ENCODE measurements at regions not wholly inside any gene's neighbourhood (a gene's known extent, or its start where the extent isn't known, plus 50 kb on each side); places are given as distances from the start of the nearest gene placed in this dataset.
"Not testable (repeated sequence)": the region's sequence is repeated elsewhere in the genome, so short reads cannot be mapped to it uniquely, and the experiment has no call there.

GRCh38 chr7:149628361-149629149 is 130.9 kb upstream of the ZNF746 start:
- H3K27me3 ChIP-seq (ENCODE audit: control insufficient read depth, insufficient read depth); ATAC-seq; H3K4me1 ChIP-seq (ENCODE audit: control insufficient read depth, insufficient read depth, low read length); intact Hi-C loops (cut with DNase I); H3K27ac ChIP-seq (ENCODE audit: low read length); H3K9me3 ChIP-seq (ENCODE audit: control insufficient read depth, low read length); DNase-seq; H3K4me3 ChIP-seq (ENCODE audit: low read length): not testable (repeated sequence)
- 79% methylated on average over 11 of the region's 11 CpGs for WGBS

- no peak for DNase-seq
- 59% methylated on average over 3 of the region's 3 CpGs for WGBS
- Histone ChIP-seq H3K4me1 (ENCODE audit: control insufficient read depth, insufficient read depth, low read length) (peaks cover 3% of the 10 kb centered on the region), H3K9me3 (ENCODE audit: control insufficient read depth, low read length) (no peaks in the 10 kb centered on the region), H3K27ac (ENCODE audit: low read length) (no peak overlapping the region), H3K4me3 (ENCODE audit: low read length) (no peak overlapping the region), H3K27me3 (ENCODE audit: control insufficient read depth, insufficient read depth) (no peaks in the 10 kb centered on the region)
- ATAC-seq, result no peak
- intact Hi-C loops (cut with DNase I), result no loop called here
These were observed 130.3 kb upstream of the ZNF746 start for GRCh38 chr7:149627911-149628310.

GRCh38 chr7:149626972-149627371 is 129.4 kb upstream of the ZNF746 start:
- DNase-seq (no peak), ATAC-seq (no peak)
- 76% methylated on average over 10 of the region's 10 CpGs for WGBS
- H3K27me3 ChIP-seq (ENCODE audit: control insufficient read depth, insufficient read depth), result no peaks in the 10 kb centered on the region
- no peak overlapping the region for H3K4me3 ChIP-seq (ENCODE audit: low read length)
- intact Hi-C loops (cut with DNase I), result no loop called here
- peaks cover 7% of the 10 kb centered on the region for H3K4me1 ChIP-seq (ENCODE audit: control insufficient read depth, insufficient read depth, low read length)
- H3K9me3 ChIP-seq (ENCODE audit: control insufficient read depth, low read length), result no peaks in the 10 kb centered on the region
- no peak overlapping the region for H3K27ac ChIP-seq (ENCODE audit: low read length)

DNA sequence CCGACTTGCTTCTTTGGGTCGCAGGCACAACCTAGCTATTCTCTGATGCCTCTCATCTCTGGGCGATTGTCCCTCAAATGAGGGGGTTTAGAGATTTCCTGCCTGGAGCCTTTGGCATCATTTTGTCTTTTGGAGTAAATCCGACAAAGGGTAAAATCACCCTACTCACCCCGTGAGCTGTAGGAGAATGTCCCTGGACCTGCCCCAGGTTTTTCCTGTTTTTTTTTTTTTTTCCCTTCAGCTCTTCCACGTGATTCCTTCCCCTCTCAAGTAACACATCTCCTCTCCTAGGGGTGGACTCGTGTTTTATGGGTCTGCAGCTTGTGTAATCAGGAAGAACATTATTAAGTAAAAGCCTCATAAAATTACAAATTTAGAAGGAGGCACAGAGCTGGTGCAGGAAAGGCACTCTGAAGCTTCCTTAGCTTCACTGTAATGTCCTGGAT is 128.4 kb upstream of the ZNF746 start:
- intact Hi-C loops (cut with DNase I), result no loop called here
- Histone ChIP-seq H3K27me3 (ENCODE audit: control insufficient read depth, insufficient read depth) (no peaks in the 10 kb centered on the region), H3K9me3 (ENCODE audit: control insufficient read depth, low read length) (no peaks in the 10 kb centered on the region), H3K27ac (ENCODE audit: low read length) (no peak overlapping the region), H3K4me1 (ENCODE audit: control insufficient read depth, insufficient read depth, low read length) (peaks cover 7% of the 10 kb centered on the region), H3K4me3 (ENCODE audit: low read length) (no peak overlapping the region)
- no peak for DNase-seq
- ATAC-seq, result no peak
- 54% methylated on average over 7 of the region's 7 CpGs for WGBS

GRCh38 chr7:149625340-149625946 is 127.8 kb upstream of the ZNF746 start:
- Histone ChIP-seq H3K9me3 (ENCODE audit: control insufficient read depth, low read length) (no peaks in the 10 kb centered on the region), H3K27me3 (ENCODE audit: control insufficient read depth, insufficient read depth) (no peaks in the 10 kb centered on the region), H3K27ac (ENCODE audit: low read length) (no peak overlapping the region), H3K4me3 (ENCODE audit: low read length) (peak overlapping the region; percentile 76), H3K4me1 (ENCODE audit: control insufficient read depth, insufficient read depth, low read length) (peaks cover 7% of the 10 kb centered on the region)
- DNase-seq (peak; percentile 66 to 83 (median 76)), ATAC-seq (peak; percentile 49 to 65)
- WGBS, result 31% methylated on average over 17 of the region's 17 CpGs
- intact Hi-C loops (cut with DNase I), result no loop called here

DNA sequence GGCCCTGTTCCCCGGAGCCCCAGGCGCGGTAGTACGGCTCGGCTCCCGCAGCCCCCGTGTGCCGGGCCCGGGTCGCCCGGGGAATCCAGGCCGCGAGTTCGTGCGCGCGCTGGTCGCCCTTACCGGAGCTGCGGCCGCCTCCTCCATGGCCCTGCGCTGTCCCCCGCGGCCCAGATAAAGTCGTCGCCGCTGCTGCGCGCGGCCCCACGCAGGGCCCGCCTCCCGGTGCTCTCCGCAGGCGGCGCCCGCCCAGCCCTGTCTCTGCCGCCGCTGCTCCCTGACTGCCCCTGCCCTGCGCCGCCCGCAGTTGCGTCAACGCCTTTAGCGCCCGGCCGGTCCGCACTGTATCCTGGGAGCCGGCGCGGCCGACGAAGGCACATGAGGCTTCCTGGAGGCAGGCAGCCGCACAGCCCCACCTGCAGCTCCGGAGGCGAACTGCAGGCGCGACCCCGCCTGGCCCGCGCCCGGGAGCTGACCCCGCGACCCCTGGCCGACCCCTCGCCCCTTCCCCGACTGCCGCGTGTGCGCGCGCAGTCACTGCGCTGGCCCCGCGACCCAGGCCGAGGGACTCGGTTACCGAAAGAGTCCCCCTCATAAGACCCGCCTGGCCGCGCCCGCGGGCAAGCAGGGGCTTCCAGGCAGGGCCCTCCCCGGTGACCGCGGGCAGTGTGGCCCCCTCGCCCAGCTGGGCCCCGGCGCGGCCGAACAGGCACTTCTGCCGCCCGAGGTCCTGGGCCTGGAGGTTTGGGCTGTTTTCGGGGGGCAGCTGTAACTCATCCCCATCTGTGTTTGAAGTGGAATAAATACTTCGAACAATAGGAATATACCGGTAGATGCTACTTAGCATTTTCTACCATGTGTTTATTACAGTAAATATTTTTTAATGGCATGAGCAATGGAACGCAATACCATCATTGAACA is 127.1 kb upstream of the ZNF746 start:
- peak; percentile 96 to 98 (median 98) for DNase-seq
- Histone ChIP-seq H3K27ac (ENCODE audit: low read length) (peak overlapping the region; percentile 87), H3K27me3 (ENCODE audit: control insufficient read depth, insufficient read depth) (no peaks in the 10 kb centered on the region), H3K4me3 (ENCODE audit: low read length) (peak overlapping the region; percentile 76), H3K9me3 (ENCODE audit: control insufficient read depth, low read length) (no peaks in the 10 kb centered on the region), H3K4me1 (ENCODE audit: control insufficient read depth, insufficient read depth, low read length) (peaks cover 7% of the 10 kb centered on the region)
- WGBS, result 1% methylated on average over 97 of the region's 97 CpGs
- intact Hi-C loops (cut with DNase I), result no loop called here
- ATAC-seq, result peak; percentile 97

DNA sequence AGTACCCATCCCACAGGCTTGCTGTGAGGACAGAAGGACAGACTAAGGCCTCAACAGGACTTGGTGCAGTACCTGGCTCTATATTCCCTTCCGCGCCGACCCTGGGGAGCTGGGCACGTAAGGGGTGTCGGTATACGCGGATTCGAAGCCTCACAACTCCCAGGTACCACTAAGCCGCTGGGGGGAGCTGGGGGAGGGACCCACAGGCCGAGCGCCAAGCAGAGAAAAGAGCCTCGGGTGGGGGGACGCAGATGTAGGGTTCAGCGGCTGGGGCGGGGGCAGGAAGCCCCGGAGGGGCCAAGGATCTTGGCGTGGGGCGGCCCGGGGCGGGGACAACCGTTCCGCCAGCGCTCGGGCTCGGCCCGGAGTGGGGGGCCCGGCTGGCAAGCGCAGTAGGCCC is 126.4 kb upstream of the ZNF746 start:
- peaks cover 7% of the 10 kb centered on the region for H3K4me1 ChIP-seq (ENCODE audit: control insufficient read depth, insufficient read depth, low read length)
- H3K27ac ChIP-seq (ENCODE audit: low read length), result peak overlapping the region; percentile 64
- peak in 2 of 3 donors; percentile 37 to 65 for DNase-seq
- intact Hi-C loops (cut with DNase I), result no loop called here
- ATAC-seq, result peak; percentile 9 to 12
- H3K27me3 ChIP-seq (ENCODE audit: control insufficient read depth, insufficient read depth), result no peaks in the 10 kb centered on the region
- H3K9me3 ChIP-seq (ENCODE audit: control insufficient read depth, low read length), result no peaks in the 10 kb centered on the region
- WGBS, result under 1% methylated on average over 28 of the region's 28 CpGs
- peak overlapping the region; percentile 76 for H3K4me3 ChIP-seq (ENCODE audit: low read length)

- ATAC-seq, result peak; percentile 3 to 30
- intact Hi-C loops (cut with DNase I), result not testable (repeated sequence)
These were observed 125.8 kb upstream of the ZNF746 start for GRCh38 chr7:149623262-149623997.

DNA sequence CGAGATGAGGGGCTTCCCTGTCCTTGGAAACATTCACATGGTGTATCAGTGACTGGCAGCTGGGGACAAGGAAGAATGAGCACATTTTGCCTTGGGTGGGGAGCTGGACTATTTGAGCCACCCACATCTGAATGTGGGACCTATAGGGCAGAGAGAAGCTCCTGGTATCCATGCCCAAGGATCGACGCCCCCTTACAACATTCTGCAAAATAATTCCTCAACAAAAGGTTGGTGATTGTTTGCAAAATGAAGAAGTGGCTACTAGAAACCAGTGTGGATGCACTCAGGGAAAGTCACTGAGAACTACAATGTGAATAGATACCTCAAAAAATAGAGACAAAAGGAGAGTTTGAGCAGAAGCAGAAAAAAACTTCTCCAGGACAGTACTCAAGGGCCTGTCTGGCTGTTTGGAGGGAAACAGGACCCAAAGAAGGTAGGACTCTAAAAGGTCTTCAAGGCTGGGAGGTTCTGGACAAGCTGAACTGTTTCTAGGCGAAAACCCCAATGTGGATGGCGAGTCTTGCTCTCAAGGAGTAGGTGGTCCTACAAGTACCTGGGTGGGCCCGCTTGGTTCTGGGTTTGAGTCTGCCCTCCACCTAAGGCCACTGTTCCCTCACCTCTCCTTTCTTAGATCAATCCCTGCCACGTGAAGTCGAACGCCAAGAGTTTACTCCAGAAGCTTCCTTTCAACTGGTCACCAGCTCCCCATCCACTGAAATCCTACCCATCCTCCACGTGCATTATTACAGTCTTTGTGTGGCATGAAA is 125.0 kb upstream of the ZNF746 start:
- Histone ChIP-seq H3K9me3 (ENCODE audit: control insufficient read depth, low read length) (no peaks in the 10 kb centered on the region), H3K4me3 (ENCODE audit: low read length) (no peak overlapping the region), H3K4me1 (ENCODE audit: control insufficient read depth, insufficient read depth, low read length) (peaks cover 7% of the 10 kb centered on the region), H3K27me3 (ENCODE audit: control insufficient read depth, insufficient read depth) (no peaks in the 10 kb centered on the region), H3K27ac (ENCODE audit: low read length) (no peak overlapping the region)
- DNase-seq (no peak), ATAC-seq (no peak)
- intact Hi-C loops (cut with DNase I), result no loop called here
- 70% methylated on average over 10 of the region's 10 CpGs for WGBS

More at GRCh38 chr7:149623262-149623997, 125.8 kb upstream of the ZNF746 start:
- H3K4me1 ChIP-seq (ENCODE audit: control insufficient read depth, insufficient read depth, low read length); H3K27me3 ChIP-seq (ENCODE audit: control insufficient read depth, insufficient read depth); H3K9me3 ChIP-seq (ENCODE audit: control insufficient read depth, low read length): not testable (repeated sequence)
- peak overlapping the region; percentile 76 for H3K4me3 ChIP-seq (ENCODE audit: low read length)
- H3K27ac ChIP-seq (ENCODE audit: low read length), result peak overlapping the region; percentile 50
- peak; percentile 77 to 85 (median 85) for DNase-seq
- WGBS, result 15% methylated on average over 19 of the region's 19 CpGs

DNA sequence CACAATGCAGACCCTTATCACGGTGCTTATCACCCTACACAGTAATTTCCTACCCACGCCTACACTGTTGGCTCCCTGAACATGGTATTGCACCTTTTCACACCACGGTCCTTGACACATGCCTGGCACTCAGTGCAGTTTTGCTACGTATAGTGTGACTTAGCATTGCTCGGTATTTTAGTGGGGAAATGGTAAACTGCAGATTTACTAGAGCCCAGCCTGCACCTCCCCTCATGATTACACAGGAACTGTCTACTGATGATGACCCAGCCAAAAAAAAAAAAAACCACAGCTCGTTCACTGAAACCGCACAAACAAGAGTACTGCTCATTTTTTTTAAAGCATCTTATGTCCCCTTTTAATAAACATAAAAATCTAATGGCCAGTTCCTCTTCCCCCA is 124.2 kb upstream of the ZNF746 start:
- 48% methylated on average over 7 of the region's 7 CpGs for WGBS
- no peak overlapping the region for H3K4me3 ChIP-seq (ENCODE audit: low read length)
- H3K27me3 ChIP-seq (ENCODE audit: control insufficient read depth, insufficient read depth), result no peaks in the 10 kb centered on the region
- no peak for ATAC-seq
- intact Hi-C loops (cut with DNase I), result no loop called here
- peaks cover 7% of the 10 kb centered on the region for H3K4me1 ChIP-seq (ENCODE audit: control insufficient read depth, insufficient read depth, low read length)
- DNase-seq, result no peak
- no peaks in the 10 kb centered on the region for H3K9me3 ChIP-seq (ENCODE audit: control insufficient read depth, low read length)
- H3K27ac ChIP-seq (ENCODE audit: low read length), result no peak overlapping the region
